Skeletal muscle satellite cell (primary cell): ENCODE measurements at regions not wholly inside any gene's neighbourhood (a gene's known extent, or its start where the extent isn't known, plus 50 kb on each side); places are given as distances from the start of the nearest gene placed in this dataset.
"Not testable (repeated sequence)": the region's sequence is repeated elsewhere in the genome, so short reads cannot be mapped to it uniquely, and the experiment has no call there.

Experiments used
- H3K27me3 ChIP-seq: 2 replicates; pipeline ENCODE4 v1.7.0; 2013; ENCODE audit warnings: low read length; ENCODE audit not compliant: control insufficient read depth, insufficient read depth
- H3K36me3 ChIP-seq: 2 replicates; pipeline ENCODE4 v1.7.0; 2013; ENCODE audit warnings: mild to moderate bottlenecking, control low read depth, low read length; ENCODE audit not compliant: insufficient read depth
- H3K4me1 ChIP-seq: 2 replicates; pipeline ENCODE4 v1.7.0; 2013; ENCODE audit warnings: low read length; ENCODE audit not compliant: control insufficient read depth, insufficient read depth
- H3K4me2 ChIP-seq: 2 replicates; pipeline ENCODE4 v1.7.0; 2013; ENCODE audit warnings: mild to moderate bottlenecking, low read length
- H3K4me3 ChIP-seq: 2 replicates; pipeline ENCODE4 v1.7.0; 2013; ENCODE audit warnings: low read length
- H3K9ac ChIP-seq: 2 replicates; pipeline ENCODE4 v1.7.0; 2013; ENCODE audit warnings: mild to moderate bottlenecking, low read depth, low read length, moderate library complexity
- H3K9me3 ChIP-seq: replicated peaks from 2 replicates; pipeline ENCODE4 v1.7.0; 2013; ENCODE audit warnings: mild to moderate bottlenecking, control low read depth, low read length

- Histone ChIP-seq H3K4me1 (no peaks in the 10 kb centered on the region), H3K9me3 (no peaks in the 10 kb centered on the region), H3K4me3 (no peak overlapping the region), H3K9ac (no peak overlapping the region), H3K36me3 (no peaks in the 10 kb centered on the region), H3K4me2 (no peak overlapping the region), H3K27me3 (no peaks in the 10 kb centered on the region)
Observed at GRCh38 chr6:72564231-72564630, 57.6 kb upstream of the KCNQ5 start.

- not testable (repeated sequence) for H3K4me2 ChIP-seq, H3K27me3 ChIP-seq, H3K9ac ChIP-seq, H3K9me3 ChIP-seq, H3K4me1 ChIP-seq, H3K4me3 ChIP-seq, H3K36me3 ChIP-seq
Observed at GRCh38 chr6:72571993-72572392, 49.9 kb upstream of the KCNQ5 start.
